ENCODE measurements at regions not wholly inside any gene's neighbourhood (a gene's known extent, or its start where the extent isn't known, plus 50 kb on each side); places are given as distances from the start of the nearest gene placed in this dataset.
"Not testable (repeated sequence)": the region's sequence is repeated elsewhere in the genome, so short reads cannot be mapped to it uniquely, and the experiment has no call there.

DNA sequence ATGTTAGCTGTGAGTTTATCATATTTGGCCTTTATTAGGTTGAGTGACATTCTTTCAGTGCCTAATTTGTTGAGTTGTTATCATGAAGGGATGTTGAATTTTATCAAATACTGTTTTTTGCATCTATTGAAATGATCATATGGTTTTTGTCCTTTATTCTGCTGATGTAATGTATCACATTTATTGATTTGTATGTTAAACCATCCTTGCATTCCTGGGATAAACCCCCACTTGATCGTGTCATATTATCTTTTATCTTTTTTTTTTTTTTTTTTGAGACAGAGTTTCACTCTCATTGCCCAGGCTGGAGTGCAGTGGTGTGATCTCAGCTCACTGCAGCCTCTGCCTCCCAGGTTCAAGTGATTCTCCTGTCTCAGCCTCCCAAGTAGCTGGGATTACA is 51.9 kb upstream of the MFGE8 start:
- intact Hi-C loops (cut with DNase I); DNase-seq; ATAC-seq (ENCODE audit: poor library complexity): not testable (repeated sequence)

DNA sequence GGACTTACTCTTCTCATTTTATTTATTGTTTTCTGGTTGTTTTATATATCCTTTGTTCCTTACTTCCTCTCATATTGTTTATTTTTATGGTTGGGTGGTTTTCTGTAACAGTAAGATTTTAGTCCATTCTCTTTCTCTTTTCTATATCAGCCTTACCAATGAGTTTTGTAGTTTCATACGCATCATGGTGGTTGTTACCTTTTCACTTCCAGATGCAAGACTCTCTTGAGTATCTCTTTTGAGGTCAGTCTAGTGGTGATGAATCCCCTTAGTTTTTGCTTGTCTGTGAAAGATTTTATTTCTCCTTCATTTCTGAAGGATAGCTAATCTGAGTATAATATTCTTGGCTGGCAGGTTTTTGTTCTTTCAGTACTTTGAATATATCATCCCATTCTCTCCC is 57.1 kb upstream of the MFGE8 start:
- no peak for DNase-seq
- intact Hi-C loops (cut with DNase I), result no loop called here
- ATAC-seq (ENCODE audit: poor library complexity), result no peak

DNA sequence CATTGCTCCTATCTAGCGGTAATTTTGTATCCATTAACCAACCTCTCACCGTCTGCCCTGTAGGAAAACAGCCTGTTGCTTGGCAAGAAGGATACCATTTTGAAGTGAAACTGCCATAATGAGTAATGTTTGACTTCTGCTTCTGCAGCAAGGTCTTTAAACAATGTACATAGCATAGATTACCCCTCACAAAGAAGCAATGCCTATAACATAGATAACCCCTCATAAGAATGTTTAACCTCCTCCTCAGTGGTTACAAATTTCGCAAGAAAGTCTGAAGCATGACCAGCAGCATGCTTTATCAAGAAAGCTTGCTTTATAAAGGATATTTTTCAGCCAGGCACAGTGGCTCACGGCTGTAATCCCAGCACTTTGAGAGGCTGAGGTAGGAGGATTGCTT is 61.2 kb upstream of the MFGE8 start:
- intact Hi-C loops (cut with DNase I), result no loop called here
- no peak for ATAC-seq (ENCODE audit: poor library complexity)
- DNase-seq, result no peak

DNA sequence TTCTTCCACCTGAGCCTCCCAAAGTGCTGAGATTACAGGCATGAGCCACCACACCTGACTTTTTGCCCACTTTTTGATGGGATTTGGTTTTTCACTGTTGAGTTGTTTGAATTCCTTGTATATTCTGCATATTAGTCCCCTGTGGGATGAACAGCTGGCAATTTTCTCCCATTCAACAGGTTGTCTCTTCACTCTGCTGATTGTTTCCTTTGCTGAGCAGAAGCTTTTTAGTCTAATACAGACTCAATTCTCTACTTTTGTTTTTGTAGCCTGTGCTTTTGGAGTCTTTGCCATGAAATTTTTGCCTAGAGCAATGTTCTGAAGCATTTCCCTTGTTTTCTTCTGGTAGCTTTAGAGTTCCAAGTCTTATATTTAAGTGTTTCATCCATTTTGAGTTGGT is 62.7 kb upstream of the MFGE8 start:
- ATAC-seq (ENCODE audit: poor library complexity) (no peak), DNase-seq (no peak)
- intact Hi-C loops (cut with DNase I), result no loop called here

DNA sequence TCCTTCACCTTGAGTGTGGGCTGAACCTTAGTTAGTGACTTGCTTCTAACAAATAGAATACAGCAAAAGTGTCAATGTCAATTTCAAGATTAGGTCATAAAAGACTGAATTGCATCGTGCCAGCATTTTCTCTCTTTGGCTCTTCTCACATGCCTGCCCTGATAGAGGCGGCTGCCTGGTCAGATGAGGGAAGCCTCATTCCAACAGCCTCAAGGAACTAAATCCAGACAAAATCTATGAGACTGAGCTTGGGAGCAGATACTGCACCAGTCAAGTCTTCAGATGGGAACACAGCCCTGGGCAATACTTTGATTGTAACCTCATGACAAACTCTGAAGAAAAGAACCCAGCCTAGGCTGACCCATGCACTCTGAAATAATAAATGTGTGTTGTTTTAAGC is 63.5 kb upstream of the MFGE8 start:
- intact Hi-C loops (cut with DNase I), result no loop called here
- DNase-seq, result no peak
- no peak for ATAC-seq (ENCODE audit: poor library complexity)

DNA sequence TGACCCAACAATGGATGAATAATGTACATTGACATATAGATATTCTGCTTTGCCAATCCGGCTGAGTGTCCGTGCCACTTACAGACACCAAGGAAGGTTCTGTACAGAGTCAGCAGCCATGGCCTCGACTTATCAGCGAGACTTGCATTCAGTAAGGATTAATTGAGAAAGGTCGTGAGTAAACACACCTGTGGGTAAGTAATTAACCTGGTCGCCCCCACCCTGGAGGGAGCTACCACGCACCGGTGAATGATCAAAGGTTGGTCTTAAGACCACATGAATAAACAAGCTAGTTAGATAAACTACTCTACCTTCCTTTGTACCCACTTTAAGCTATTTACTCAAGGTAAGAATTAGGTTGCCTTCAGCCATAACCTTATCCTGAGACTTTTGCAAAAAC is 66.5 kb upstream of the MFGE8 start:
- intact Hi-C loops (cut with DNase I), result no loop called here
- no peak for DNase-seq
- ATAC-seq (ENCODE audit: poor library complexity), result no peak

DNA sequence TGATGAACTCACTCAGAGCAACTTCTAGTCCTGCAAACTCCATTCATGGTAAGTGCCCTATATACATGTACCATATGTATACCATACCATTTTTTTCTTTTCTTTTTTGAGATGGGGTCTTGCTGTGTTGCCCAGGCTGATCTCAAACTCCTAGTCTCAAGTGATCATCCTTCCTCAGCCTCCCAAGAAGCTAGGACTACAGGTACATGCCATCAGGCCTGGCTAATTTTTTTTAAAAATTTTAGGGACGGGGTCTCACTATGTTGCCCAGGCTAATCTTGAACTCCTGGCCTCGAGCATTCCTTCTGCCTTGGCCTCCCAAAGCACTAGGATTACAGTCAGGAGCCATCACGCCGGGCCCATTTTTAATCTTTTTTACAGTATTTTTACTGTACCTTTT is 67.3 kb upstream of the MFGE8 start:
- DNase-seq, result no peak
- ATAC-seq (ENCODE audit: poor library complexity), result no peak
- intact Hi-C loops (cut with DNase I), result no loop called here

DNA sequence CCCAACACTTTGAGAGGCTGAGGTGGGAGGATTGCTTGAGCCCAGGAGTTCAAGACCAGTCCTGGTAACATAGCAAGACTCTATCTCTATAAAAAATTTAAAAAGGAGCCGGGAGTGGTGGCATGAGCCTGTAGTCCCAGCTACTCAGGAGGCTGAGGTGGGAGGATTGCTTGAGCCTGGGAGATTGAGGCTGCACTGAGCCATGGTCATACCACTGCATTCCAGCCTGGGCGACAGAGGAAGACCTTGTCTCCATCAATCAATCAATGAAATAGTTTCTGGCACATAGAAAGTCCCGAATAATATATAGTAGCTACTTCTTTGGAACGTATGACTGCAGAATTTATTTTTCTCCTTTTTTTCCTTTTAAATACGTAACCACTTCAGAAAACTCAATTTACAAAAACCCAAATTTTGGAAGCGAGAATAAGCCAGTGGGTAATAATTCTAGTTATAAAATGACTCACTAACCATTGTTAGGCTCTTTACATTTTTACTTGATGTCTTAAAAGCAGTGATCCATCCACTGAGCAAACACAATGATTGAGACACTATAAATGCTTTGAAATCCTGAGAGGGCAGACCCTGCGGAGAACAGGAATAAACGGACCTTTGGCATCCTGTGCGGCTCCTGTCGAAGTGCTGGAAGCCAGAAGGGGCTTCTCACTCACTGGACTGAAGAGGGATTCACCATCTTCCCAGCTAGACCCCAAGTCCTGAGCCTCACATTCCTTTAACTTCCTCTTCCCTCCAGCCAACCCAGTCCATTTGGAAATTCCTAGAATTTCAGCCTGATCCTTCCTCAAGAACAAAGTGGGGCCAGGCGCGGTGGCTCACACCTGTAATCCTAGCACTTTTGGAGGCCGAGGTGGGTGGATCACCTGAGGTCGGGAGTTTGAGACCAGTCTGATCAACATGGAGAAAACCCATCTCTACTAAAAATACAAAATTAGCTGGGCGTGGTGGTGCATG is 68.4 kb upstream of the MFGE8 start:
- DNase-seq (no peak), ATAC-seq (ENCODE audit: poor library complexity) (no peak)
- intact Hi-C loops (cut with DNase I), result no loop called here

DNA sequence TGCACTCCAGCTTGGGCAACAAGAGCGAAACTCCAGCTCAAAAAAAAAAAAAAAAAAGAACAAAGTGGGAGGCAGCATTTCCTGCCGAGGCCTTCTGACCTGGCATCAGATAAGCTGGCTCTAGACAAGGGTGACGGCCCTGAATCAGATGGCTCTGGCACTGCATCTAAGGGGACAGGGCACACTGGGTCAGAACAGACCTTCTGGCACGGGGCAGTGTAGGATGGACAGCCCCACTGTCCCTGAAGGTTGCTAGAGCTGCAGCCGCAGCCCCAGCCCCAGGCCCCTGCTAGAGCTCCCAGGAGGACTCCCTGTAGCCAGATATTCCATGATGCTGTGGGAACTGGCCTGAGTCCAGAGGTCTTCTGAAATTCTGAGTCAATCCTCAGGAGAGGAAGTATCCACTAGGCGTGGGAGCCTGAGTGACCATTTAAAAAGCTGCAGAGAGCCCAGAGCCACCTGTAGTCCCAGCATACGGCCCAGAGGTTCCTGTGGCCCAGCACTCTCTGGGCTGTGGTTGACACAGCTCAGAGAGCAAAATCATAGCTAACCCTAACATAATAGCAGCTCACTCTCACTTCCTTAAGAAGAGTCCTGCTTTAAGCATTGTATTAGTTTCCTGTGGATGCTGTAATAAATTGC is 69.2 kb upstream of the MFGE8 start:
- intact Hi-C loops (cut with DNase I), result no loop called here
- DNase-seq, result peak; percentile 81
- ATAC-seq (ENCODE audit: poor library complexity), result peak; percentile 92

DNA sequence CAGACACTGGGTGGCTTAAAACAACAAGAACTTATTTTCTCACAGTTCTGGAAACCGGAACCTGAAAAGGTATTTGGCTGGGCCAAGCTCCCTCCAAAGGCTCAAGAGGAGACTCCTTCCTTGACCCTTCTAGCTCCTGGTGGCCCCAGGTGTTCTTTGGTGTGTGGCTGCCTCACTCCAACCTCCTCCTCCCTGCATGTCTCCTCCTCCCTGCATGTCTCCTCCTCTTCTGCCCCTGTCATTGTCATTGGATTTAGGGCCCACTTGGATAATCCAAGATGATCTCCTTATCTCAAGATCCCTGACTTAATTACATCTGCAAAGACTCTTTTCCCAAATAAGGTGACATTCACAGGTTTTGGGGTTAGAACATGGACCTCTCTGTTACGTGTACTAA is 69.8 kb upstream of the MFGE8 start:
- no peak for ATAC-seq (ENCODE audit: poor library complexity)
- intact Hi-C loops (cut with DNase I), result no loop called here
- no peak for DNase-seq

DNA sequence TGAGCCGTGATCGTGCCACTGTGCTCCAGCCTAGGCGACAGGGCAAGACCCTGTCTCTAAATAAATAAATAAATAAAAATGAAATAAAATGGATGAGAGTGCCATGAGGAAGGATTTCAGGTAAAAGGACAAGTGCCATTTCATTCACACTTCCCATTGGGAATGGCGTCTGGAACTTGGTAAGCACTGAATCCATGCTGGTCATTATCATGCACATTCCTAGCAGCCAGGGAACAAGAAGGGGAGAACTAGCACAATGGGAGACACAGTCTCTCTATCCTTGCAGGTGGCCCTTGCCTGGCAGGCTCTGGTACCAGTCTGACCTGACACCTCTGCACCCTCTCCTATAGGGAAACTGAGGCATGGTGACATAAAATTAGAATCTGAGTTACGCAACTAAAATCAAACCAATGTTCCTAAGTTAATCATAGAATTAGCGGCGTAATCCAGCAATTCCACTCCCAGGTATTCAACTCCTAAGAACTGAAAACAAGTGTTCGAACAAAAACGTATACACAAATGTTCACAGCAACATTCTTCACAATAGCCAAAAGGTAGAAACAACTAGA is 70.8 kb upstream of the MFGE8 start:
- DNase-seq (no peak), ATAC-seq (ENCODE audit: poor library complexity) (no peak)
- intact Hi-C loops (cut with DNase I), result no loop called here

DNA sequence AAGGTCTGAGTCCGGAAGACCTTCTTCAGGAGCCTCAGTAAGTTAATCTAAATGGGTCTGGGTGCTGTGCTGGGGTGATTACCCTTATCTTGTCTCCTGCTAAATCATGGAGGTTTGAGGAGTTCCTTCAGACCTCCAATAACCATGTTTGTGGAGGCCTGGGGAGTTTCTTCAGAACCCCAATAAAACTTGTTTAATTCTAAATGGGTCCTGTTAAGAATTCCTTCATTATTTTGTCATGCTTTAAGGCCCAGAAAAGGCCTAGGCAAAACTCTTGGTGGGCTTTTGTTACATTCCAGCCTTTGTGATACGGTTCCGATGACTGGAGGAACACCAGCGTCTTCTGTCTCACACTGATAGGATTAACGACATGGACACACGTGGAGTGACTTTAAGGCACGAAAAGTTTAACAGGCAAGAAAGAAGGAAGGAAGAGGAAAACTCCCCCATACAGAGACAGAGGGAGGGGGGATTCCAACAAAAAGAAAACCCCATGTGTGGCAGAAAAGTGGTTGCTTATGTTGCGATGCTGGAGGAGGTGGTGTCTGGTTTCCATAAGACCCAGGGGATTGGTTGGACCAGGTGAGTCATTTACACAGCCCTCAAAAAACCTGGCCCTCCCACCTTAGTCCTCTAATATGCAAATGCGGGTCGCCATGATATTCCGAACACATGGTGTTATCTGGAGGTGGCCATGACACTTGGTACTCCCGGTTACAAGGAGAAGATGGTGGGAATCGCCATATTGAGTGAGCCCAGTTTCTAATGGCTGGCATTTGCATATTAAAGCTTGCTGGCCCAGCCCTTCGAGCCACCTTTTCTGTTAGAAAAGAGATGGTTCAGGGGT is 72.6 kb upstream of the MFGE8 start:
- DNase-seq, result no peak
- intact Hi-C loops (cut with DNase I), result no loop called here
- ATAC-seq (ENCODE audit: poor library complexity), result no peak

DNA sequence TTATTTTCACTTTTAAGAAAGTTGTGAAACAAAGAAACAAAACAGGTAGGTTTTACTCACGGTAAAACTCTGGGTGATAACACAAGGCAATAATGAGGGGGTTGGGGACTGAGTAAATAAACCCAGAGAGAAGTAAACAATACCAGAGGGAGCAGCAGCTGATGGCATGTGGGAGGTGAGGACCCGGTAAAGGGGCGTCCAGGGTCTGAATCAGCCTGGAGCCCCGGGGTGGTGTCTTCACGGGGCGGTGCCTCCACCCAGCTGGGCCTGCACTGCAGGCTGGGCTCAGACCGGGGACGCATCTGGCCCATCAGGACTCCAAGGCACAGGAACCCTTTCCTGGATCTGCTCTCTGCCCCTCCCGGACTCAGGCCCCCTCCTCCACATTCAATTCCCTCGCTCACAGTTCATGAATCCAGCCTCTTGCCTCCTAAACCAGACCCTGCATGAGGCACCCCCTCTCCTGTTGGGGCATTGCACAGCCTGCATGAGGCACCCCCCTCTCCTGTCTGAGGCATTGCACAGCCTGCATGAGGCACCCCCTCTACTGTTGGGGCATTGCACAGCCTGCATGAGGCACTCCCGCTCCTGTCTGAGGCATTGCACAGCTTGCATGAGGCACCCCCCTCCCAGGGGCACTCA is 73.9 kb upstream of the MFGE8 start:
- no peak for ATAC-seq (ENCODE audit: poor library complexity)
- DNase-seq, result no peak
- intact Hi-C loops (cut with DNase I), result no loop called here

DNA sequence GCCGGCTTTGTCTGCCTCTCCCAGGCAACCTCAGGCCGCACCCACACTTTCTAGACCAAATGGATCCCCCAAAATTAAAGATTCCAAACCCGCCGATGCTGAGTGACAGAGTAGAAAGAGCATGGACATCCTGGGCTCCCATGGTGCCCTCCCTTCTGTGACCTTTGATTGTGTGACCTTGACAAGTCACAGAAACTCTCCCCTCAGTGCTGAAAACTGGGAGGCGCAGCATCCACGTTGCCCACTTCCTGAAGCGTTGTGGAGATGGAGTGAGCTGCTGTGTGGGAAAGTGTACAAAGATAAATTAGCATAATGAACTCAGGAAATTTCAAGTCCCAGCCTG is 74.4 kb upstream of the MFGE8 start:
- intact Hi-C loops (cut with DNase I), result no loop called here
- ATAC-seq (ENCODE audit: poor library complexity) (no peak), DNase-seq (no peak)

DNA sequence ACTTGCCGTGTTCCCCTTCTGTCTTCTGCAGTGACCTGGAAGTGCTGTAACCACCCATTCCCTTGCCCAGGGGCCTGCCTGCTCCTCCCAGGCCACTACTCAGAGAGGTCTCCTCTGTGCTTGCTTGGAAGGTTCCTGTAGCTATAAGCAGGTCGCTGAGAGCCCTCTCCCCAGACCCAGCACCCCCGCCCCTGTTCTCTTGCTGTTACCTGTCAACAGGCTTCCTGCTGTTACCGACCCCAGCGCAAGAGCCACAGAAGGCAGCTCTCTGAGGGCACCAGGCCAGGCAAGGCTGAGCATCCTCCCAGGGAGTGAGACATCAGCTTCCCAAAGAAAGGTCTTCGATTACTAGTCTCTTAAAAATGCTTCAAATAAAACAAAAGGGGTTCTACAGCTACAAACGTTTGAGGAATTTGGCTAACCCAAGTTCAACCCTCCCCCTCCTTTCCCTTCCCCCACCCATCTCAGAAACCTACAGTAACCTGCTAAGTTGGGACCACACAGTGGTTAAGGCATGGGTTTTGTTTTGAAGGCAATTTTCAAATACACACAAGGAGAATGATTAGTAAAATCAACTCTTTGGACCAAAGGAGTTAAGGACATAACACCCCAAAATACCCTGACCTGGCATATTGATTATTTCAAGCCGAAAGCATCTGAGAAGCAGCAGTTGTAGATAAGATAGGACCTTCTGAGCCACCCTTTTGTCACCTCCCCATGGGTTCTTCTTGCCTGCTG is 74.9 kb upstream of the MFGE8 start:
- no peak for ATAC-seq (ENCODE audit: poor library complexity)
- intact Hi-C loops (cut with DNase I), result no loop called here
- DNase-seq, result no peak

DNA sequence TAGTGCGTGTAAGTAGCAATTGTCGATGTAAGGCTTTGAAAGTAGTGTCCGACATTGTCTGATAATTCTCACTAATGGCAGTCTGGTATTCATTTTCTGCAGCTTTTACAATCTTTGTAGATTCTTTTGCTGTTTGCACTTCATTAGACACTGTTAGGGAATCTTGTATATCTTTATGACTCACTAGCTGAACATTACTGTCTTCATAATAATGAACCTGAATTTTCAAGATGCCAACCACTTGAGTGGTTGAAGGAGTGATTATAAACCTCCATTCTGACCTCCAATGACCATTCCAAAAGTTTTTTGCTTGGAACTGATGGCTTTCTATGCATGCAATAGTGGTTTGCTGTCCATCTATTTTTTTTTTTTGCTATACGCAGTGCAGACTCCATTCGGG is 76.4 kb upstream of the MFGE8 start:
- intact Hi-C loops (cut with DNase I), result no loop called here
- ATAC-seq (ENCODE audit: poor library complexity), result no peak
- DNase-seq, result no peak

DNA sequence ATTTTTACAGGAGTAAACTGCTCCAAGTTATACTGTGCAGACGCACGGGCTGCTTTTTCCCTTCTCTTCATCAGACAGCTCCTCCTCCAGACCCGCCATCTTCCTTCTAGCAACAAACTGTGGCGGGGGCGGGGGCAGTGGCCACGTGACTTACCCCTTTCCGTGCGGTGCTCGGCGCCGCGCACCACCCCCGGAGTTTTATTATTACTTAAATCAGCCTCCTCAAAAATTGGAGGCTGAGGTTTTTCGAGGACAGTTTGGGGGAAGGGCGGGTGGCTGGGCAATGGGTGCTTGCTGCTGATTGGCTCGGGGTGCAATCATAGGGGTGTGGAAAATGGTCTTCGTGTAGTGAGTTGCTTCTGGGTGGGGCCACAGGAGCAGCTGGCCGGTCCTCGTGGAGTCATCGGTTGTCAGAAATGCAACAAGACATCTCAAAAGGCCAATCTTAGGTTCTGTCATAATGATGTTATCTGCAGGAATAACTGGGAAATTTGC is 77.1 kb upstream of the MFGE8 start:
- intact Hi-C loops (cut with DNase I), result no loop called here
- ATAC-seq (ENCODE audit: poor library complexity) (no peak), DNase-seq (no peak)

DNA sequence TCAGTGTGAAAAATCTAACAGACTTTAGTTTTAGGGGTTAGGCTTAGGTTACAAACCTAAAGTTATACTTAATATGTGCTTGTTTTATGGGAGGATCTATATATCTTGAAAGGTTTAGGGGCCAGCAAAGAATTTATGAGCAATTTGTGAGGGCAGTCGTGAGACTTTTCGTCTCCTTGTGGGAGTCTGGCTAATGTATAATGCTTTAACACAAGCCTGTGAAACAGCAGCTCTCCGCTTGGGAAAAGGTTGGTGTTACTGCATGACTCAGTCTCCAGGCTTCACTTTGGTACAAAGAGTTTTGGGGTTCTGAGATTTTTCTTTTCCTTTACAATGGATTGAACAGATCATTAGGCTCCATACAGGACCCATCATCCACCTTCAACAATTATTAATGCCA is 79.0 kb upstream of the MFGE8 start:
- intact Hi-C loops (cut with DNase I), result no loop called here
- DNase-seq (no peak), ATAC-seq (ENCODE audit: poor library complexity) (no peak)

Data from Right ventricle myocardium superior (tissue), 1 donor.